Stimulated activated CD8-positive, alpha-beta memory T cell treated with anti-CD3 and anti-CD28 coated beads, Interleukin-2, amount 100 ng/mL, for 1 hour (primary cell): ENCODE measurements at regions not wholly inside any gene's neighbourhood (a gene's known extent, or its start where the extent isn't known, plus 50 kb on each side); places are given as distances from the start of the nearest gene placed in this dataset.

Experiments
- DNase-seq, 2 donors: peaks; one replicate each; pipeline ENCODE4 v3.0.0-alpha.2; 2020; ENCODE audit warnings: low read depth in 2 of 2

- DNase-seq = no peak
Measured at GRCh38 chr15:99440551-99441443, 125.0 kb upstream of the MEF2A start.

- no peak for DNase-seq
Measured at GRCh38 chr15:99441444-99441800, 124.4 kb upstream of the MEF2A start.

- DNase-seq = no peak
Measured at GRCh38 chr15:99441871-99442251, 123.9 kb upstream of the MEF2A start.

- no peak for DNase-seq
Measured at GRCh38 chr15:99442252-99442897, 123.4 kb upstream of the MEF2A start.

- DNase-seq = no peak
Measured at GRCh38 chr15:99443056-99443756, 122.6 kb upstream of the MEF2A start.

GRCh38 chr15:99443768-99444446 lies 121.9 kb upstream of the MEF2A start:
- DNase-seq = no peak

- DNase-seq = no peak
Measured at GRCh38 chr15:99445272-99445850, 120.4 kb upstream of the MEF2A start.

GRCh38 chr15:99446565-99447496 lies 119.0 kb upstream of the MEF2A start:
- no peak for DNase-seq

GRCh38 chr15:99447497-99448371 lies 118.0 kb upstream of the MEF2A start:
- DNase-seq = no peak

GRCh38 chr15:99449514-99449913 lies 116.3 kb upstream of the MEF2A start:
- no peak for DNase-seq

- DNase-seq = peak; percentile 13 to 44
Measured at GRCh38 chr15:99450896-99451358, 114.9 kb upstream of the MEF2A start.

- no peak for DNase-seq
Measured at GRCh38 chr15:99451484-99451883, 114.3 kb upstream of the MEF2A start.

- no peak for DNase-seq
Measured at GRCh38 chr15:99452010-99452409, 113.8 kb upstream of the MEF2A start.

- DNase-seq = no peak
Measured at GRCh38 chr15:99452728-99453636, 112.8 kb upstream of the MEF2A start.

- DNase-seq = no peak
Measured at GRCh38 chr15:99453637-99454030, 112.2 kb upstream of the MEF2A start.

GRCh38 chr15:99454107-99454809 lies 111.5 kb upstream of the MEF2A start:
- no peak for DNase-seq

- DNase-seq = no peak
Measured at GRCh38 chr15:99454941-99455788, 110.6 kb upstream of the MEF2A start.
